DMS114 treated with DMSO at 0.1 percent for 48 hours (cell line): ENCODE measurements at regions not wholly inside any gene's neighbourhood (a gene's known extent, or its start where the extent isn't known, plus 50 kb on each side); places are given as distances from the start of the nearest gene placed in this dataset.

Experiments
- DNase-seq: peaks from one replicate; lab custom pipeline; 2025; ENCODE audit not compliant: unreplicated experiment; lab: John Stamatoyannopoulos, UW

GRCh38 chr14:94685166-94685581 lies 73.0 kb downstream of the SERPINA3 start:
- DNase-seq, result no peak

GRCh38 chr14:94682736-94683135 lies 70.5 kb downstream of the SERPINA3 start:
- no peak for DNase-seq

GRCh38 chr14:94682061-94682516 lies 69.9 kb downstream of the SERPINA3 start:
- no peak for DNase-seq

GRCh38 chr14:94681300-94682060 lies 69.3 kb downstream of the SERPINA3 start:
- DNase-seq, result peak; percentile 4

GRCh38 chr14:94680862-94681288 lies 68.7 kb downstream of the SERPINA3 start:
- no peak for DNase-seq

- DNase-seq, result no peak
Observed at GRCh38 chr14:94679937-94680861, 68.0 kb downstream of the SERPINA3 start.

- DNase-seq, result no peak
Observed at GRCh38 chr14:94679106-94679810, 67.1 kb downstream of the SERPINA3 start.

GRCh38 chr14:94677747-94678146 lies 65.6 kb downstream of the SERPINA3 start:
- DNase-seq, result no peak

- DNase-seq, result no peak
Observed at GRCh38 chr14:94677213-94677612, 65.0 kb downstream of the SERPINA3 start.

GRCh38 chr14:94676495-94677185 lies 64.4 kb downstream of the SERPINA3 start:
- no peak for DNase-seq

GRCh38 chr14:94675036-94675435 lies 62.8 kb downstream of the SERPINA3 start:
- DNase-seq, result no peak

- no peak for DNase-seq
Observed at GRCh38 chr14:94673781-94674231, 61.6 kb downstream of the SERPINA3 start.
